ENCODE measurements at regions not wholly inside any gene's neighbourhood (a gene's known extent, or its start where the extent isn't known, plus 50 kb on each side); places are given as distances from the start of the nearest gene placed in this dataset.
A peak's percentile ranks its signal among the peaks of the same experiment; 100 is the strongest.

DNA sequence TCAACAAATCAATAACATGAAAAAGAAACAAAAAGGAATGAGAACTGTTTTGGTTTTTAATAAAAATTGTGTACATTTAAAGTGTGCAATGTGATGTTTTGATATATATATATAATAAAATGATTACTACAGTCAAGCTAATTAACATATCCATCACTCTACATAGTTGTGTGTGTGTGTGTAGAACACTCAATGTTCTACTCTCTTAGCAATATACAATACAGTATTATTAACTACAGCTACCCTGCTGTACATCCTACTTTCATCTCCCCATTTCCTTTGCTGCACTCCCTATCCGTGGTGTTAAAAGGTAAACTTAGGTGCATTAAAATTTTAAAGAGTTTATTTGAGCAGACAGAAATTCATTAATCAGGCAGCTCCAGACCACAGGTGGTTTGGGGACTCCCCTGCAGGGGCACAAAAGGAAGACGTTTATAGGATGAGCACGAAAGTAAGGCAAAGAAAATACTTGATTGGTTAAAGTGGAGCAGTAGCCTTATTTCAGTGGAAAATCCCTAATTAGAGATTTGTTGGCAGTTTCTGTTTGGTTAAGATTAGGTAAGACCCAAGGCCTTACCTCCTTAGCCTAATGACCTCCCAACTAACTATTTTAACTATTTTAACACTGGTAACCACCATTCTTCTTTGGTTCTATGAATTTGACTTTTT lies 61.8 kb upstream of the SNRK start:
- Histone ChIP-seq H3K79me2 (ENCODE audit: low read depth) (no peaks in the 10 kb centered on the region), H3K4me3 (no peak overlapping the region), H2AFZ (replicated peaks) (no peak overlapping the region), H3K27ac (no peak overlapping the region), H3K27me3 (no peaks in the 10 kb centered on the region), H3K4me2 (no peak overlapping the region), H3K36me3 (no peaks in the 10 kb centered on the region), H3K9me3 (ENCODE audit: low read depth) (no peaks in the 10 kb centered on the region), H3K4me1 (no peaks in the 10 kb centered on the region), H3K9ac (no peak overlapping the region), H4K20me1 (ENCODE audit: low read depth) (no peaks in the 10 kb centered on the region), H3F3A (ENCODE audit: low read depth) (no peaks in the 10 kb centered on the region)
- no peaks in the 10 kb centered on the region for H3K36me3 Mint-ChIP-seq
- no peak overlapping the region for H3K27ac Mint-ChIP-seq
- H3K4me1 Mint-ChIP-seq, result no peaks in the 10 kb centered on the region
- no peak overlapping the region for H3K4me3 Mint-ChIP-seq
- DNase-seq (ENCODE audit: low spot score), result no peak
- H3K9me3 Mint-ChIP-seq, result peaks cover 32% of the 10 kb centered on the region
- TF ChIP-seq, protein P1, sequence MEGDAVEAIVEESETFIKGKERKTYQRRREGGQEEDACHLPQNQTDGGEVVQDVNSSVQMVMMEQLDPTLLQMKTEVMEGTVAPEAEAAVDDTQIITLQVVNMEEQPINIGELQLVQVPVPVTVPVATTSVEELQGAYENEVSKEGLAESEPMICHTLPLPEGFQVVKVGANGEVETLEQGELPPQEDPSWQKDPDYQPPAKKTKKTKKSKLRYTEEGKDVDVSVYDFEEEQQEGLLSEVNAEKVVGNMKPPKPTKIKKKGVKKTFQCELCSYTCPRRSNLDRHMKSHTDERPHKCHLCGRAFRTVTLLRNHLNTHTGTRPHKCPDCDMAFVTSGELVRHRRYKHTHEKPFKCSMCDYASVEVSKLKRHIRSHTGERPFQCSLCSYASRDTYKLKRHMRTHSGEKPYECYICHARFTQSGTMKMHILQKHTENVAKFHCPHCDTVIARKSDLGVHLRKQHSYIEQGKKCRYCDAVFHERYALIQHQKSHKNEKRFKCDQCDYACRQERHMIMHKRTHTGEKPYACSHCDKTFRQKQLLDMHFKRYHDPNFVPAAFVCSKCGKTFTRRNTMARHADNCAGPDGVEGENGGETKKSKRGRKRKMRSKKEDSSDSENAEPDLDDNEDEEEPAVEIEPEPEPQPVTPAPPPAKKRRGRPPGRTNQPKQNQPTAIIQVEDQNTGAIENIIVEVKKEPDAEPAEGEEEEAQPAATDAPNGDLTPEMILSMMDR (IDR thresholded peaks at IDR 0.05), result no peak
- TF ChIP-seq EZH2 (IDR thresholded peaks at IDR 0.05), result no peak
- TF ChIP-seq EZH2phosphoT487 (IDR thresholded peaks at IDR 0.05), result no peak
- H3K27me3 Mint-ChIP-seq (ENCODE audit: insufficient read depth, low read depth), result peaks cover 2% of the 10 kb centered on the region

DNA sequence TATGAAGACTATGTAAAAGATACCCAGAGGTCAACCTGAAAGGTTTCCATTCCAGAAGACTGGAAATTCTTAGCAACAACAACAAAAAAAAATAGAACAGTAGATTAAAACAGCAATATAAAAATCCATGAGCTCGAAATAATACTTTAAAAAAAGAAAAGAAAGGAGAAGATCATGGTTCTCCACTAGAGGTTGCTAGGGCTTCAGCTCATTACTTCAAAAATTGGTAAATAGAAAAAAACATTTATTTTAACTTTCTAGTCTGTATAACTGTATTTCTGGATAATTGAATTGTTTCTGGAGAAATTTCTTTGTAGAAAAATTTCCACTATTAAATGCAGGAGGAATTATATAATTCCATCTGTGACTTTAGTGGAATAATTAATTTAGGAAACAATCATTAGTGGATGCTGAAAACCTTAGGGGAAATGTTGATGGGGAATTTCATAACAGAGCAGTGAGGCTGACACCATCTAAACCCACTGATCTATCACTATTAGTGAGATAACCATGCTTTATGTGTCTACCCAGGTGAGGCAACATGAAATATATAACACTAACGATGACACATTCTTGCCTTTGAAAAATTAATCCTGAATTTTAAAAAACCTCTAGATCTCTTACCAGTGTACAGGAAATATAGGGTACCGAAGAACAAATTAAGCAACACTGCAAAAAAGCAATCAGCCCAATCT lies 62.5 kb upstream of the SNRK start:
- Histone ChIP-seq H3K27ac (no peak overlapping the region), H3K9me3 (ENCODE audit: low read depth) (no peaks in the 10 kb centered on the region), H3F3A (ENCODE audit: low read depth) (no peaks in the 10 kb centered on the region), H3K27me3 (no peaks in the 10 kb centered on the region), H3K36me3 (no peaks in the 10 kb centered on the region), H3K4me2 (no peak overlapping the region), H3K4me3 (no peak overlapping the region), H2AFZ (replicated peaks) (no peak overlapping the region), H3K9ac (no peak overlapping the region), H3K4me1 (no peaks in the 10 kb centered on the region), H3K79me2 (ENCODE audit: low read depth) (no peaks in the 10 kb centered on the region), H4K20me1 (ENCODE audit: low read depth) (no peaks in the 10 kb centered on the region)
- H3K9me3 Mint-ChIP-seq, result peaks cover 32% of the 10 kb centered on the region
- H3K4me3 Mint-ChIP-seq, result no peak overlapping the region
- H3K4me1 Mint-ChIP-seq, result no peaks in the 10 kb centered on the region
- peaks cover 2% of the 10 kb centered on the region for H3K27me3 Mint-ChIP-seq (ENCODE audit: insufficient read depth, low read depth)
- TF ChIP-seq, protein P1 (IDR thresholded peaks at IDR 0.05), result peak; percentile 10
- no peak for TF ChIP-seq EZH2 (IDR thresholded peaks at IDR 0.05)
- no peak for DNase-seq (ENCODE audit: low spot score)
- H3K36me3 Mint-ChIP-seq, result no peaks in the 10 kb centered on the region
- no peak overlapping the region for H3K27ac Mint-ChIP-seq

DNA sequence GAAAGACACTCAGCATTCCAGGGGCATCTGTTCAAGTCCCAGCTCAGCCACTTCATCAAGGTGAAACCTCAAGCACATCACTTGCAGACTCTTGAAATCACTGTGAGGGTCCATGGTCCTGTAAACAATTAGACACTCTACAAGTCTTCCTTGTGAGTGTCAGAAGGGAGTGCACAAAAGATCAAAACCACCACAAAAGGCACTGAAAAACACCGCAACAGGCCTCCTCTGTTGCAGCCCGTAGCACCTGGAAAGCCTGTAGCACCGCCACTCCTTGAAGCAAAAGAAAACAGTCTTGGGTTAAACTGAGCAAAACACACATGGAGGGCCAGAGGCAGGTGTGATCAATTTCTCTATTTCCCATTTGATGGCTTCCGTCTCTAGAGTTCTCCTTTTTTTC lies 63.8 kb upstream of the SNRK start:
- Mint-ChIP-seq H3K27me3 (ENCODE audit: insufficient read depth, low read depth) (peaks cover 2% of the 10 kb centered on the region), H3K4me3 (no peak overlapping the region)

More for the DNA sequence above, 63.8 kb upstream of the SNRK start:
- Mint-ChIP-seq H3K27ac (no peak overlapping the region), H3K36me3 (no peaks in the 10 kb centered on the region), H3K4me1 (no peaks in the 10 kb centered on the region), H3K9me3 (peaks cover 25% of the 10 kb centered on the region)
- TF ChIP-seq EZH2 (IDR thresholded peaks at IDR 0.05) (no peak), EZH2phosphoT487 (IDR thresholded peaks at IDR 0.05) (no peak)
- TF ChIP-seq, protein P1 (IDR thresholded peaks at IDR 0.05), result no peak
- Histone ChIP-seq H3K27me3 (no peaks in the 10 kb centered on the region), H3K4me2 (no peak overlapping the region), H3K4me3 (no peak overlapping the region), H3K27ac (no peak overlapping the region), H3F3A (ENCODE audit: low read depth) (no peaks in the 10 kb centered on the region), H3K9ac (no peak overlapping the region), H3K36me3 (no peaks in the 10 kb centered on the region), H3K4me1 (no peaks in the 10 kb centered on the region), H4K20me1 (ENCODE audit: low read depth) (no peaks in the 10 kb centered on the region), H3K79me2 (ENCODE audit: low read depth) (no peaks in the 10 kb centered on the region), H3K9me3 (ENCODE audit: low read depth) (no peaks in the 10 kb centered on the region), H2AFZ (replicated peaks) (no peak overlapping the region)
- no peak for DNase-seq (ENCODE audit: low spot score)
